ENCODE measurements at regions not wholly inside any gene's neighbourhood (a gene's known extent, or its start where the extent isn't known, plus 50 kb on each side); places are given as distances from the start of the nearest gene placed in this dataset.

DNA sequence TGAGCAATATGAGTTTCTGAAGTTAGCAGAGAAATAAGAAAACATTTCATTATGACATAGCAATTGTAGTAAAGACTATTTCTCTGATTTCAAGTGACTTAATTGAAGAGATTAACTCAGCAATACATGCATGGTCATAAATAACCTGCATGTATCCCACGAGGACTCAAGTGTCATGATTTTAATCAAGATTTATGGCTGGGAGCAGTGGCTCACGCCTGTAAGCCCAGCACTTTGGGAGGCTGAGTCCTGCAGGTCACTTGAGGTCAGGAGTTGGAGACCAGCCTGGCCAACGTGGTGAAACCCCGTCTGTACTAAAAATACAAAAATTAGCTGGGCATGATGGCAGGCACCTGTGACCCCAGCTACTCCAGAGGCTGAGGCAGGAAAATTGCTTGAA lies 311.9 kb upstream of the PLD5 start:
- TF ChIP-seq, protein P1, sequence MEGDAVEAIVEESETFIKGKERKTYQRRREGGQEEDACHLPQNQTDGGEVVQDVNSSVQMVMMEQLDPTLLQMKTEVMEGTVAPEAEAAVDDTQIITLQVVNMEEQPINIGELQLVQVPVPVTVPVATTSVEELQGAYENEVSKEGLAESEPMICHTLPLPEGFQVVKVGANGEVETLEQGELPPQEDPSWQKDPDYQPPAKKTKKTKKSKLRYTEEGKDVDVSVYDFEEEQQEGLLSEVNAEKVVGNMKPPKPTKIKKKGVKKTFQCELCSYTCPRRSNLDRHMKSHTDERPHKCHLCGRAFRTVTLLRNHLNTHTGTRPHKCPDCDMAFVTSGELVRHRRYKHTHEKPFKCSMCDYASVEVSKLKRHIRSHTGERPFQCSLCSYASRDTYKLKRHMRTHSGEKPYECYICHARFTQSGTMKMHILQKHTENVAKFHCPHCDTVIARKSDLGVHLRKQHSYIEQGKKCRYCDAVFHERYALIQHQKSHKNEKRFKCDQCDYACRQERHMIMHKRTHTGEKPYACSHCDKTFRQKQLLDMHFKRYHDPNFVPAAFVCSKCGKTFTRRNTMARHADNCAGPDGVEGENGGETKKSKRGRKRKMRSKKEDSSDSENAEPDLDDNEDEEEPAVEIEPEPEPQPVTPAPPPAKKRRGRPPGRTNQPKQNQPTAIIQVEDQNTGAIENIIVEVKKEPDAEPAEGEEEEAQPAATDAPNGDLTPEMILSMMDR (IDR thresholded peaks at IDR 0.05): no peak
- TF ChIP-seq SIN3A (IDR thresholded peaks at IDR 0.05; ENCODE audit: borderline replicate concordance, insufficient read depth, low read depth, low read length): no peak
- no peak for TF ChIP-seq POLR2AphosphoS5 (IDR thresholded peaks at IDR 0.05; ENCODE audit: low read depth, low read length)
